Activated B cell treated with CpG ODN at 0.5 μM for 24 hours (primary cell): ENCODE measurements at regions not wholly inside any gene's neighbourhood (a gene's known extent, or its start where the extent isn't known, plus 50 kb on each side); places are given as distances from the start of the nearest gene placed in this dataset.

Experiments used
- ATAC-seq: fragments of 200-7000 bp; cut with Tn5 transposase; one replicate; pipeline ENCODE4 v1.10.0; 2021; ENCODE audit warnings: low read depth, mild to moderate bottlenecking, moderate library complexity
- CTCF ChIA-PET: fragments of 350-600 bp; sonication (Branson Sonifier 250); formaldehyde crosslinking; loops from one replicate; lab custom pipeline; 2021; ENCODE audit warnings: antibody characterized with exemption; lab: Charles Lee
- POLR2A ChIA-PET: fragments of 350-600 bp; sonication (Branson Sonifier 250); formaldehyde crosslinking; loops from one replicate; lab custom pipeline; 2021; ENCODE audit warnings: antibody characterized with exemption; lab: Charles Lee
- DNase-seq: peaks from one replicate; pipeline ENCODE4 v3.0.0; 2022
- H3K27ac Mint-ChIP-seq: one replicate; pipeline ENCODE4 v1.8.0; 2020; ENCODE audit warnings: mixed read lengths
- H3K27me3 Mint-ChIP-seq: one replicate; pipeline ENCODE4 v1.8.0; 2021; ENCODE audit warnings: mixed read lengths
- H3K36me3 Mint-ChIP-seq: one replicate; pipeline ENCODE4 v1.8.0; 2021; ENCODE audit warnings: low read depth, mixed read lengths
- H3K4me1 Mint-ChIP-seq: one replicate; pipeline ENCODE4 v1.8.0; 2021; ENCODE audit warnings: mixed read lengths
- H3K4me3 Mint-ChIP-seq: one replicate; pipeline ENCODE4 v1.8.0; 2020; ENCODE audit warnings: mild to moderate bottlenecking, mixed read lengths
- H3K9me3 Mint-ChIP-seq: one replicate; pipeline ENCODE4 v1.8.0; 2020; ENCODE audit warnings: mixed read lengths
- intact Hi-C: fragments of 100-400 bp; cut with micrococcal nuclease; formaldehyde crosslinking; loops from one replicate; pipeline ENCODE4 v1.15.1; 2024
- TF ChIP-seq, protein P1 (sequence below): fragments of 200-600 bp; IDR thresholded peaks from one replicate; pipeline ENCODE4 v1.8.0; 2022; ENCODE audit warnings: antibody characterized with exemption, mild to moderate bottlenecking

DNA sequence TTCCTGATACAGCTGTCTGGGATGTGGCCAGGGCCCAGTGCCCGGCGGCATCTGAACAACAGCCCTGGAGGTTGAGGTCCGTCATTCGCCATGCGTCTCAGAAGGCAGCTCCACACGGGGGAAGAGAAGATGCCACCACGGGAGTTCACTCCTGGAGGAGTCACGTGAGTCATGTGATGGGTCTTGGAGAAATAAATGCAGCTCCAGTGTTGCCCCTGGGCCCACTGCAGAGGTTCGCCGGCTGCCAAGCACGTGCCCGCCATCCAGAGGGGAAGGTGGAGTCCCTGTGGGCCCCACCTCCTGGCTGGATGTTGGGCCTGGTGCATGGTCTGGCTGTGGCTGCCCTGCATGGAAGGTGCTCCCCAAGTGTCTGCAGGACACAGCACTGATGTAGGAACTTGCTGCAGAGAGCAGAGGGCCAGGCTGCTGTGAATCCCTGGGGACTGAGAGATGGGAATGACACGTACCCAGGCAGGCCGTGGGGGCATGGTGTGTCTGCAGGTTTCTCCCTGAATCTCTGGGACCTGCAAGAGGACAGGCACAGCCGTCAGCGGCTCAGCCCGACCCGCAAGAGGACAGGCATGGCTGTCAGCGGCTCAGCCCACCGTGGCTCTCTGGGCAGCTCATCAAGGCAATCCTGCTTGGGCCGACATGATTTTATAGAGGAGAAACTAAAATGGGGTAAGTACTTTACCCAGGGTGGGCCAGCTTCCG lies 418.3 kb upstream of the IRX4 start:
- no peak overlapping the region for H3K27ac Mint-ChIP-seq

DNA sequence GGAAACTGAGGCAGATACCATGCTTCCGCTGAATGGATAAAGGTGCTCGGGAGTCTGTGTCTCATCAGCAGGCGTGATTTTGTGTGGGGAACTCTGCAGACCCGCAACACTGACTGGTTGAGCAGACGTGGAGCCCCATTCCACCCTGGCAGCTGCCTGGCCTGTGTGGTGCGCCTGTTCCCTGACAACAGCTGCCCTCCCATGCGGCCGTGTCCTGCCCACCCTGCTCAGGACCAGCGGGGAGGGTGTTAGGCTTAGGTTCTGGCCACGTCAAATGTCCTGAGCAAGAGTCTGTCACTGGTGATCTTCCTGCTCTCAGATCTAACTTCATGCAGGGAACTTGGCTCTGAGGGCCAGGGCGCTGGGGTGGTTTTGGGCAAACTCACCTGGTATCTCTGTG lies 417.7 kb upstream of the IRX4 start:
- CTCF ChIA-PET = no interaction called here
- no peaks in the 10 kb centered on the region for H3K27me3 Mint-ChIP-seq
- TF ChIP-seq, protein P1, sequence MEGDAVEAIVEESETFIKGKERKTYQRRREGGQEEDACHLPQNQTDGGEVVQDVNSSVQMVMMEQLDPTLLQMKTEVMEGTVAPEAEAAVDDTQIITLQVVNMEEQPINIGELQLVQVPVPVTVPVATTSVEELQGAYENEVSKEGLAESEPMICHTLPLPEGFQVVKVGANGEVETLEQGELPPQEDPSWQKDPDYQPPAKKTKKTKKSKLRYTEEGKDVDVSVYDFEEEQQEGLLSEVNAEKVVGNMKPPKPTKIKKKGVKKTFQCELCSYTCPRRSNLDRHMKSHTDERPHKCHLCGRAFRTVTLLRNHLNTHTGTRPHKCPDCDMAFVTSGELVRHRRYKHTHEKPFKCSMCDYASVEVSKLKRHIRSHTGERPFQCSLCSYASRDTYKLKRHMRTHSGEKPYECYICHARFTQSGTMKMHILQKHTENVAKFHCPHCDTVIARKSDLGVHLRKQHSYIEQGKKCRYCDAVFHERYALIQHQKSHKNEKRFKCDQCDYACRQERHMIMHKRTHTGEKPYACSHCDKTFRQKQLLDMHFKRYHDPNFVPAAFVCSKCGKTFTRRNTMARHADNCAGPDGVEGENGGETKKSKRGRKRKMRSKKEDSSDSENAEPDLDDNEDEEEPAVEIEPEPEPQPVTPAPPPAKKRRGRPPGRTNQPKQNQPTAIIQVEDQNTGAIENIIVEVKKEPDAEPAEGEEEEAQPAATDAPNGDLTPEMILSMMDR = no peak

More for the DNA sequence above, 418.3 kb upstream of the IRX4 start:
- POLR2A ChIA-PET = no interaction called here
- intact Hi-C loops = no loop called here
- no peak overlapping the region for H3K4me3 Mint-ChIP-seq
- no peaks in the 10 kb centered on the region for H3K4me1 Mint-ChIP-seq
- H3K27me3 Mint-ChIP-seq = no peaks in the 10 kb centered on the region
- TF ChIP-seq, protein P1 = no peak
- H3K36me3 Mint-ChIP-seq = no peaks in the 10 kb centered on the region
- no peaks in the 10 kb centered on the region for H3K9me3 Mint-ChIP-seq
- CTCF ChIA-PET = no interaction called here
- DNase-seq (no peak), ATAC-seq (no peak)

DNA sequence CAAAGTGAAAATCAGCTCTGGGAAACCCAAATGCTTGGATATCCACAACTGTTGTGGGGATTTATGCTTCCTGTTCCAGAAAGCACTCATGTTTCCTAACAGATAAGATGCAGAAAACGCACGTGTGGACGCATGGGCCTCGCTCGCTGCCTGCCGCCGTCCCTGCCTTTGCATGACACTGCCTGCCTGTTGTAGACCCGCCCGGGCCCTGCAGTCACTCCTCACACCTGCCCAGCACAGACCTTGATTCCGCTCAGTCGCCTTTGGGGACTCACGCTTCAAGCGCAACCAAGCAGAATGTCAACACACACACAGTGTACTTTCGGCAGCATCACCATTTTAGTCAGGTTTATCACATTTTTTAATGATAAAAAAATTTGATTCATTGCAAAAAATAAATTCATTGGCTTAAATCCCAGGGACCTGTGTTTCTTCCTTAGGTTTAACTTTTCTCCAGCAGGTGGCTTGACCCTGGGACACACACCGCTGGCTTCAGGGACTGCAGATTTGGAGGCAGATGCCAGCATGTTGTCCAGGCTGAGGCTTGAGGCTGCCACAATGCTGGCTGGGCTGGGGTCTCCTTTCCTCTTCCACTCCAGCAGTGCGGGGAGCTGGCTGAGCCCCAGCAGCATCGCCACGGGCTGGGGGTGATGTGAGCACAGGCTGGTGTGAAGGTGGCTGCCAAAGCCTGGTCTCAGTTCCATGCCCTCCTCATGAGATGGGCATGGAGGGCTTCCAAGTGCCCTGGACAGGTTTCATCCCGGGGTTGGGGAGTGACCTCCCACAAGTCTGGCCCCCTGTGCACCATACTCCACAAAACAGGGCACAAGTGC lies 416.9 kb upstream of the IRX4 start:
- CTCF ChIA-PET = no interaction called here
- no peaks in the 10 kb centered on the region for H3K9me3 Mint-ChIP-seq
- TF ChIP-seq, protein P1 = no peak
- no peak for DNase-seq
- intact Hi-C loops = no loop called here
- no peaks in the 10 kb centered on the region for H3K27me3 Mint-ChIP-seq
- POLR2A ChIA-PET = no interaction called here
- no peak overlapping the region for H3K27ac Mint-ChIP-seq
- ATAC-seq = no peak
- H3K36me3 Mint-ChIP-seq = no peaks in the 10 kb centered on the region
- H3K4me1 Mint-ChIP-seq = no peaks in the 10 kb centered on the region
- H3K4me3 Mint-ChIP-seq = no peak overlapping the region

More for the DNA sequence above, 417.7 kb upstream of the IRX4 start:
- no peaks in the 10 kb centered on the region for H3K36me3 Mint-ChIP-seq
- ATAC-seq (no peak), DNase-seq (no peak)
- no peaks in the 10 kb centered on the region for H3K4me1 Mint-ChIP-seq
- no peak overlapping the region for H3K4me3 Mint-ChIP-seq
- POLR2A ChIA-PET = no interaction called here
- intact Hi-C loops = no loop called here
- no peak overlapping the region for H3K27ac Mint-ChIP-seq
- H3K9me3 Mint-ChIP-seq = no peaks in the 10 kb centered on the region

DNA sequence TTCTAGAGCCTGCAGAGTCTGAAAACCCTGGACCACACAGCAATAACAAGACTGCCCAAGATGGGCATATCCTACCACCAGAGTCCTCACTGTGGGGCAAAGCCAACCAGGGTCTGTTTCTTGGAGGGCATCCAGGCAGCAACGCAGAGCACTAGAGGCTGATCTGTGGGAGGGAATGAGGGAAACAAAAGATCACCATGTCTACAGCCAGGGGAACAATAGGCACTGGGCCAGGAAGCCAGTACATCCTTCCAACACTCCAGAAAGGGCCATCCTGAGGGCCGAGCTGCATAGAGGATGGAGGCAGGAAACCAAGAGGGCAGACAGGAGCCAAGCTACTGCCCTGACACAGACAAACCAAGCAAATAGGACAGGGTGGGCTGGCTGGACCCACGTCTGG lies 416.1 kb upstream of the IRX4 start:
- intact Hi-C loops = no loop called here
- no peaks in the 10 kb centered on the region for H3K9me3 Mint-ChIP-seq
- no peaks in the 10 kb centered on the region for H3K4me1 Mint-ChIP-seq
- no peaks in the 10 kb centered on the region for H3K27me3 Mint-ChIP-seq
- no peak for DNase-seq
- no peak overlapping the region for H3K4me3 Mint-ChIP-seq
- TF ChIP-seq, protein P1 = no peak
- CTCF ChIA-PET = no interaction called here
- POLR2A ChIA-PET = no interaction called here
- no peaks in the 10 kb centered on the region for H3K36me3 Mint-ChIP-seq
- no peak overlapping the region for H3K27ac Mint-ChIP-seq
- ATAC-seq = no peak

DNA sequence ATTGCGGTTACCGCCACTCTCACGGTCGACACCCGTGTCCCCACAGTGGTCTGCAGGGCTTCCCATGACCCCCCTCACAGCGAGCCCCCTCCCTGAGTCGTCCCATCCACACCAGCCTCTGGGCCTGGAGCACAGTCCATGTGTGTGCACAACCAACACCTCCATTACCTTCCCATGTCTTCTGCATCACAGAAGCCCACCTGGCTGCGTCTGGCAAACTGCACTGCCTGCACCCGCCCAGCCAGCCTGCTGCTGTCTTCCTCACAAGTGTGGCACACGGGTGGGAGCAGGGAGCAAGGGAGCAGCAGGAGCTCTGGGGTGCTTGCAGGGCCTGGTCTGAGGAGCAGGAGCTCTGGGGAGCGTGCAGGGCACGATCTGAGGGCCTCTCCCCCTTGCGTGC lies 415.3 kb upstream of the IRX4 start:
- H3K27ac Mint-ChIP-seq = no peak overlapping the region

More for the DNA sequence above, 415.3 kb upstream of the IRX4 start:
- intact Hi-C loops = no loop called here
- ChIA-PET POLR2A (no interaction called here), CTCF (no interaction called here)
- H3K9me3 Mint-ChIP-seq = no peaks in the 10 kb centered on the region
- no peak for ATAC-seq
- DNase-seq = no peak
- no peaks in the 10 kb centered on the region for H3K27me3 Mint-ChIP-seq
- H3K4me1 Mint-ChIP-seq = no peaks in the 10 kb centered on the region
- TF ChIP-seq, protein P1 = no peak
- H3K4me3 Mint-ChIP-seq = no peak overlapping the region
- H3K36me3 Mint-ChIP-seq = no peaks in the 10 kb centered on the region
